ENCODE measurements at regions not wholly inside any gene's neighbourhood (a gene's known extent, or its start where the extent isn't known, plus 50 kb on each side); places are given as distances from the start of the nearest gene placed in this dataset.

GRCh38 chr20:57960803-57961575 is 251.2 kb upstream of the PMEPA1 start:
- TF ChIP-seq CTCF (IDR thresholded peaks at IDR 0.05) (no peak), POLR2A (IDR thresholded peaks at IDR 0.05) (no peak)

Data from tibial nerve (tissue), 3 donors.